Keratinocyte (primary cell): ENCODE measurements at regions not wholly inside any gene's neighbourhood (a gene's known extent, or its start where the extent isn't known, plus 50 kb on each side); places are given as distances from the start of the nearest gene placed in this dataset.

Experiments used
- DNase-seq: peaks from one replicate; pipeline ENCODE4 v3.0.0-alpha.2; 2011; ENCODE audit warnings: low read depth, missing footprints, low spot score
- FAIRE-seq: peaks from 2 replicates; lab custom pipeline; 2011; peaks lifted over from hg19 to GRCh38; lab: Jason Lieb, UNC
- H2AFZ ChIP-seq: 2 replicates; pipeline ENCODE4 v1.6.0; 2012; ENCODE audit warnings: low read length, control low read depth, inconsistent platforms; ENCODE audit not compliant: control insufficient read depth
- H3K27ac ChIP-seq: 2 replicates; pipeline ENCODE4 v1.5.1; 2011; ENCODE audit warnings: low read length; ENCODE audit not compliant: control insufficient read depth, insufficient read depth
- H3K27me3 ChIP-seq: 3 replicates; pipeline ENCODE4 v1.6.0; 2011; ENCODE audit warnings: low read length; ENCODE audit not compliant: control insufficient read depth, insufficient read depth; ENCODE audit errors: extremely low read depth
- H3K36me3 ChIP-seq, 2 experiments: 2 replicates in 1 of 2; 3 replicates in 1 of 2; pipeline ENCODE4 v1.5.1; 2011; ENCODE audit warnings: low read length in 2 of 2, mild to moderate bottlenecking in 1 of 2; ENCODE audit not compliant: control insufficient read depth in 2 of 2, insufficient read depth in 2 of 2; ENCODE audit errors: extremely low read depth in 1 of 2
- H3K4me1 ChIP-seq: 3 replicates; pipeline ENCODE4 v1.5.1; 2011; ENCODE audit warnings: low read length; ENCODE audit not compliant: control insufficient read depth, insufficient read depth; ENCODE audit errors: extremely low read depth
- H3K4me2 ChIP-seq: 3 replicates; pipeline ENCODE4 v1.6.0; 2011; ENCODE audit warnings: low read depth, low read length; ENCODE audit not compliant: control insufficient read depth, insufficient read depth; ENCODE audit errors: extremely low read depth
- H3K4me3 ChIP-seq, 3 experiments: fragments of 200-600 bp in 1 of 3; sonication (generic) in 1 of 3; 2 replicates in 2 of 3; 3 replicates in 1 of 3; pipeline ENCODE4 v1.5.1; 2011 to 2016; ENCODE audit warnings: low read length in 3 of 3, mild to moderate bottlenecking in 3 of 3, control low read depth in 2 of 3, inconsistent platforms in 1 of 3, low read depth in 1 of 3, mixed read lengths in 1 of 3, mixed run types in 1 of 3, moderate library complexity in 1 of 3; ENCODE audit not compliant: control insufficient read depth in 2 of 3, insufficient read depth in 2 of 3; ENCODE audit errors: extremely low read depth in 1 of 3
- H3K79me2 ChIP-seq: 2 replicates; pipeline ENCODE4 v1.6.0; 2012; ENCODE audit warnings: low read length; ENCODE audit not compliant: control insufficient read depth, insufficient read depth
- H3K9ac ChIP-seq: 3 replicates; pipeline ENCODE4 v1.6.0; 2011; ENCODE audit warnings: low read length; ENCODE audit not compliant: control insufficient read depth, insufficient read depth; ENCODE audit errors: extremely low read depth
- H3K9me1 ChIP-seq: 3 replicates; pipeline ENCODE4 v1.6.0; 2011; ENCODE audit warnings: low read length; ENCODE audit not compliant: control insufficient read depth, insufficient read depth; ENCODE audit errors: extremely low read depth
- H3K9me3 ChIP-seq: 2 replicates; pipeline ENCODE4 v1.5.1; 2012; ENCODE audit warnings: low read depth, low read length; ENCODE audit not compliant: control insufficient read depth
- H4K20me1 ChIP-seq: 3 replicates; pipeline ENCODE4 v1.6.0; 2011; ENCODE audit warnings: low read length; ENCODE audit not compliant: control insufficient read depth, insufficient read depth; ENCODE audit errors: extremely low read depth
- EZH2 ChIP-seq: IDR thresholded peaks from one replicate; pipeline ENCODE4 v1.6.1; 2012; ENCODE audit warnings: inconsistent platforms, mild to moderate bottlenecking, low read length, moderate library complexity
- dilution Hi-C: fragments of 300-500 bp; cut with MboI; formaldehyde crosslinking; loops from one replicate; pipeline ENCODE4 v1.7.0; 2020; ENCODE audit warnings: low sequenced_read_pairs; ENCODE audit not compliant: extremely low pct_ligation_motif_present
- TF ChIP-seq, protein P1 (sequence below), 3 experiments: IDR thresholded peaks in 1 of 3; conservative IDR thresholded peaks in 1 of 3; optimal IDR thresholded peaks in 1 of 3; 2 replicates in 2 of 3; 3 replicates in 1 of 3; pipeline versions ENCODE3 to v1.5.1; 2011; ENCODE audit warnings: low read length in 3 of 3, mild to moderate bottlenecking in 3 of 3, moderate library complexity in 2 of 3, control low read depth in 1 of 3, inconsistent platforms in 1 of 3; ENCODE audit not compliant: insufficient read depth in 2 of 3; ENCODE audit errors: extremely low read depth in 1 of 3

DNA sequence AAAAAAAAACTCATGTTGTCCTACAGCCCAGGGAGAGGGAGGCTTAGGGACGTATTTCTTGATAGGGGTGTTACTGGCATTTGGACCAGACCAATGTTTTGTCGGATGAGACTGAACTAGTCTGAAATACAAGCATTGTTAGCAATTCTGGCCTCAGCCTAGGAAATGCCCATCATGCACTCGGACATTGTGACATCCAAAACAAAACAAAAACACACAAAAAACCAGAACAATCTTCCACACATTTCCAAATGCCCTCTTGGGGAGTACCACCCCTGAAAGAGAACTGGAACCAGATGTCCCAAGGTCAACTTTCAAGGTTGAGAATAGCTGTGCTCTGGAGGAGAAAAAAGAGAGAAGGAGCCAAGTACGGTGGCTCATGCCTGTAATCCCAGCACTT is 299.1 kb upstream of the JARID2 start:
- no peaks in the 10 kb centered on the region for H4K20me1 ChIP-seq
- no peak for FAIRE-seq
- dilution Hi-C loops = no loop called here
- no peaks in the 10 kb centered on the region for H3K4me1 ChIP-seq
- H3K27me3 ChIP-seq = no peaks in the 10 kb centered on the region
- H2AFZ ChIP-seq = no peak overlapping the region
- no peaks in the 10 kb centered on the region for H3K79me2 ChIP-seq
- no peaks in the 10 kb centered on the region for H3K36me3 ChIP-seq
- H3K9me3 ChIP-seq = no peaks in the 10 kb centered on the region
- H3K4me2 ChIP-seq = no peak overlapping the region
- H3K27ac ChIP-seq = no peak overlapping the region
- TF ChIP-seq, protein P1, sequence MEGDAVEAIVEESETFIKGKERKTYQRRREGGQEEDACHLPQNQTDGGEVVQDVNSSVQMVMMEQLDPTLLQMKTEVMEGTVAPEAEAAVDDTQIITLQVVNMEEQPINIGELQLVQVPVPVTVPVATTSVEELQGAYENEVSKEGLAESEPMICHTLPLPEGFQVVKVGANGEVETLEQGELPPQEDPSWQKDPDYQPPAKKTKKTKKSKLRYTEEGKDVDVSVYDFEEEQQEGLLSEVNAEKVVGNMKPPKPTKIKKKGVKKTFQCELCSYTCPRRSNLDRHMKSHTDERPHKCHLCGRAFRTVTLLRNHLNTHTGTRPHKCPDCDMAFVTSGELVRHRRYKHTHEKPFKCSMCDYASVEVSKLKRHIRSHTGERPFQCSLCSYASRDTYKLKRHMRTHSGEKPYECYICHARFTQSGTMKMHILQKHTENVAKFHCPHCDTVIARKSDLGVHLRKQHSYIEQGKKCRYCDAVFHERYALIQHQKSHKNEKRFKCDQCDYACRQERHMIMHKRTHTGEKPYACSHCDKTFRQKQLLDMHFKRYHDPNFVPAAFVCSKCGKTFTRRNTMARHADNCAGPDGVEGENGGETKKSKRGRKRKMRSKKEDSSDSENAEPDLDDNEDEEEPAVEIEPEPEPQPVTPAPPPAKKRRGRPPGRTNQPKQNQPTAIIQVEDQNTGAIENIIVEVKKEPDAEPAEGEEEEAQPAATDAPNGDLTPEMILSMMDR (optimal IDR thresholded peaks at IDR 0.05 in 1 of 3, IDR thresholded peaks at IDR 0.05 in 1 of 3, conservative IDR thresholded peaks at IDR 0.05 in 1 of 3; ENCODE audit: extremely low read depth in 1 of 3, insufficient read depth in 2 of 3, low read length in 3 of 3) = no peak
- TF ChIP-seq EZH2 = no peak
- H3K9ac ChIP-seq = no peak overlapping the region
- no peak for DNase-seq
- no peaks in the 10 kb centered on the region for H3K9me1 ChIP-seq
- no peak overlapping the region for H3K4me3 ChIP-seq

- DNase-seq = no peak
- no peak overlapping the region for H2AFZ ChIP-seq
- no peaks in the 10 kb centered on the region for H3K36me3 ChIP-seq
- no peak overlapping the region for H3K9ac ChIP-seq
- H3K4me3 ChIP-seq = no peak overlapping the region
- H3K4me2 ChIP-seq = no peak overlapping the region
- H3K9me3 ChIP-seq = no peaks in the 10 kb centered on the region
- H3K79me2 ChIP-seq = no peaks in the 10 kb centered on the region
- H4K20me1 ChIP-seq = no peaks in the 10 kb centered on the region
- no peaks in the 10 kb centered on the region for H3K27me3 ChIP-seq
- H3K27ac ChIP-seq = no peak overlapping the region
- TF ChIP-seq, protein P1 (optimal IDR thresholded peaks at IDR 0.05 in 1 of 3, IDR thresholded peaks at IDR 0.05 in 1 of 3, conservative IDR thresholded peaks at IDR 0.05 in 1 of 3; ENCODE audit: extremely low read depth in 1 of 3, insufficient read depth in 2 of 3, low read length in 3 of 3) = no peak
- no peak for TF ChIP-seq EZH2
- H3K9me1 ChIP-seq = no peaks in the 10 kb centered on the region
- no peaks in the 10 kb centered on the region for H3K4me1 ChIP-seq
- no peak for FAIRE-seq
- dilution Hi-C loops = no loop called here
These were observed 297.2 kb upstream of the JARID2 start for GRCh38 chr6:14948586-14949245.
